Breast epithelium (tissue), 4 donors: ENCODE measurements at regions not wholly inside any gene's neighbourhood (a gene's known extent, or its start where the extent isn't known, plus 50 kb on each side); places are given as distances from the start of the nearest gene placed in this dataset.

Source experiments
- DNase-seq, 2 donors: peaks; one replicate each; pipeline ENCODE4 v3.0.0-alpha.2; 2019; ENCODE audit warnings: low spot score in 2 of 2
- H3K27ac ChIP-seq, 2 donors: fragments of 200-600 bp; sonication (generic) in 1 of 2; one replicate each; pipeline ENCODE4 v1.5.1; 2016 to 2019; ENCODE audit warnings: mild to moderate bottlenecking in 1 of 2
- H3K27me3 ChIP-seq, 2 donors: fragments of 200-600 bp; sonication (generic) in 1 of 2; one replicate each; pipeline versions ENCODE4 v1.5.1 to v1.6.0; 2017 to 2019; ENCODE audit warnings: control low read depth in 1 of 2, mild to moderate bottlenecking in 1 of 2
- H3K36me3 ChIP-seq: fragments of 200-600 bp; one replicate; pipeline ENCODE4 v1.5.1; 2019
- H3K4me1 ChIP-seq, 2 donors: fragments of 200-600 bp; sonication (generic); one replicate each; pipeline ENCODE4 v1.5.1; 2016 to 2019; ENCODE audit warnings: control low read depth in 1 of 2
- H3K4me3 ChIP-seq, 3 donors: fragments of 200-600 bp; sonication (generic); 1 replicate in 2 of 3; 2 replicates in 1 of 3; pipeline ENCODE4 v1.5.1; 2016 to 2019; ENCODE audit warnings: mild to moderate bottlenecking in 3 of 3, moderate library complexity in 2 of 3
- H3K9me3 ChIP-seq, 2 donors: fragments of 200-600 bp; sonication (generic) in 1 of 2; one replicate each; pipeline ENCODE4 v1.5.1; 2016 to 2019; ENCODE audit warnings: control low read depth in 1 of 2
- POLR2A ChIP-seq: fragments of 450-650 bp; IDR thresholded peaks from one replicate; pipeline ENCODE4 v1.6.1; 2016; ENCODE audit warnings: antibody characterized with exemption, mild to moderate bottlenecking, moderate library complexity
- POLR2AphosphoS5 ChIP-seq, 3 donors: sonication (generic); formaldehyde crosslinking; IDR thresholded peaks; one replicate each; pipeline ENCODE4 v1.6.1; 2017; ENCODE audit warnings: antibody characterized with exemption in 3 of 3
- intact Hi-C: fragments of 100-400 bp; cut with DNase I; formaldehyde crosslinking; loops from one replicate; pipeline ENCODE4 v1.15.1; 2023; ENCODE audit warnings: low total_unique reads
- TF ChIP-seq, protein P1 (sequence below), 3 donors: fragments of 450-650 bp; IDR thresholded peaks; one replicate each; pipeline ENCODE4 v1.5.1; 2016 to 2017; ENCODE audit warnings: antibody characterized with exemption in 3 of 3, mild to moderate bottlenecking in 3 of 3, moderate library complexity in 3 of 3

DNA sequence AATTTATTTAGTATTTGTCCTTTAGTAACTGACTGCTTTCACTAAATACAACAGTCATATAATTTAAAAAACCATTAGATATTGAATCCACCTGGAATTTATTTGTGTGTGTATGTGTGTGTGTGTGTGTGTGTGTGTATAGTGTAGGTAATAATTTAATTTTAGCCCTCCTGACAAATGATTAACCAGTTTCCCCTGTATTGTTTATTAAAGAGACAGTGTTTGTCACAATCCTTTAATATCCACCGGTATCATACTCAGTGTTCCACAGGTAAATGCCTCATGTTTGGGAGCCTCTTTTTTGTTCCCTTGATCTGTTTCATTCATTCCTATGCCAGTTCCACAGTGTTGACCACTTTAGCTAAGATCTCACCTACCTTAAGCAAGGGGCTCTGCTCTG, 134.6 kb upstream of the IRX3 start:
- Histone ChIP-seq H3K4me3 (no peak overlapping the region), H3K36me3 (no peaks in the 10 kb centered on the region), H3K9me3 (no peaks in the 10 kb centered on the region), H3K4me1 (no peaks in the 10 kb centered on the region), H3K27ac (no peak overlapping the region), H3K27me3 (no peaks in the 10 kb centered on the region)
- intact Hi-C loops = no loop called here
- no peak for DNase-seq
- TF ChIP-seq POLR2A (no peak), POLR2AphosphoS5 (IDR thresholded peaks at IDR 0.05) (no peak)

DNA sequence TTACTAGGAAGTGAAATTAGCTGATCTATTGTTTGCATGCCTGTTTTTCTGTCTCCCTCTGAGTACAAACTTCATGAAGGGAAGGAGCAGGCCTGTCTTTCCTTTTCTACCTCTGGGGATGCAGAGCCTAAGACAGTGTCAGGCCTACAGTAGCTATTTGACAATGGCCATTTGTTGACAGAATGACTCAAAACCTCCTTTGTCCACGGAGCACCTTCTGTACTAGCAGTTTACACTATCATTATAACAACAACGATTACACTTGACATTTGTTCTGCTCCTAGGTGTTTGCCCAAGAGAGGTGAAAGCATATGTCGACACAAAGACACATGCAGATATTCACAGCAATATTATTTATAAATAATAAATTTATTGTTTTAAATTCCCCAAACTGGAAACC, 132.3 kb upstream of the IRX3 start:
- intact Hi-C loops = no loop called here
- H3K9me3 ChIP-seq = no peaks in the 10 kb centered on the region
- H3K4me3 ChIP-seq = no peak overlapping the region
- H3K36me3 ChIP-seq = no peaks in the 10 kb centered on the region
- H3K27me3 ChIP-seq = no peaks in the 10 kb centered on the region
- TF ChIP-seq, protein P1, sequence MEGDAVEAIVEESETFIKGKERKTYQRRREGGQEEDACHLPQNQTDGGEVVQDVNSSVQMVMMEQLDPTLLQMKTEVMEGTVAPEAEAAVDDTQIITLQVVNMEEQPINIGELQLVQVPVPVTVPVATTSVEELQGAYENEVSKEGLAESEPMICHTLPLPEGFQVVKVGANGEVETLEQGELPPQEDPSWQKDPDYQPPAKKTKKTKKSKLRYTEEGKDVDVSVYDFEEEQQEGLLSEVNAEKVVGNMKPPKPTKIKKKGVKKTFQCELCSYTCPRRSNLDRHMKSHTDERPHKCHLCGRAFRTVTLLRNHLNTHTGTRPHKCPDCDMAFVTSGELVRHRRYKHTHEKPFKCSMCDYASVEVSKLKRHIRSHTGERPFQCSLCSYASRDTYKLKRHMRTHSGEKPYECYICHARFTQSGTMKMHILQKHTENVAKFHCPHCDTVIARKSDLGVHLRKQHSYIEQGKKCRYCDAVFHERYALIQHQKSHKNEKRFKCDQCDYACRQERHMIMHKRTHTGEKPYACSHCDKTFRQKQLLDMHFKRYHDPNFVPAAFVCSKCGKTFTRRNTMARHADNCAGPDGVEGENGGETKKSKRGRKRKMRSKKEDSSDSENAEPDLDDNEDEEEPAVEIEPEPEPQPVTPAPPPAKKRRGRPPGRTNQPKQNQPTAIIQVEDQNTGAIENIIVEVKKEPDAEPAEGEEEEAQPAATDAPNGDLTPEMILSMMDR (IDR thresholded peaks at IDR 0.05) = no peak
- TF ChIP-seq POLR2AphosphoS5 (IDR thresholded peaks at IDR 0.05) = no peak
- no peak for TF ChIP-seq POLR2A
- DNase-seq = no peak
- H3K4me1 ChIP-seq = no peaks in the 10 kb centered on the region
- H3K27ac ChIP-seq = no peak overlapping the region

DNA sequence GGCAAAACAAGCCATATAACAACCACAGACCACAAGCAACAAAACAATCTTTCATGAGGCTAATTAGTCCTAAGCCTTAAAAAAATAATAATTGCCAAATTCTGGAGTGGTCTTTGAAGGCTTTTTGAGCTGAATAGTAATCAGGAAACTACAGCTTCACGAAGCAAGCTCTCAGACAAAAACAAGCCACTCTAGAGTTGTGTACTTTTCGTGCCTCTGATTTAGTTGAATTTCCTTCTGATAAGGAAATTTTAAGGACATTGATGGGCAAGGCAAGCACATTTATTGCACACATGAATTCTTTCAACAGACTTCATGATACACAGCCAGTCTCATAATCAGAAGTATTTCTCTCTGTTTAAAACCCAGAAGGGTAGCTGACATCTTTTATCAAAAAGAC, 130.8 kb upstream of the IRX3 start:
- TF ChIP-seq POLR2A (no peak), POLR2AphosphoS5 (IDR thresholded peaks at IDR 0.05) (no peak)
- TF ChIP-seq, protein P1 (IDR thresholded peaks at IDR 0.05) = no peak
- H3K27me3 ChIP-seq = no peaks in the 10 kb centered on the region
- no peaks in the 10 kb centered on the region for H3K9me3 ChIP-seq
- H3K4me3 ChIP-seq = no peak overlapping the region
- H3K4me1 ChIP-seq = no peaks in the 10 kb centered on the region
- no peak overlapping the region for H3K27ac ChIP-seq
- H3K36me3 ChIP-seq = no peaks in the 10 kb centered on the region
- DNase-seq = no peak
- intact Hi-C loops = no loop called here

DNA sequence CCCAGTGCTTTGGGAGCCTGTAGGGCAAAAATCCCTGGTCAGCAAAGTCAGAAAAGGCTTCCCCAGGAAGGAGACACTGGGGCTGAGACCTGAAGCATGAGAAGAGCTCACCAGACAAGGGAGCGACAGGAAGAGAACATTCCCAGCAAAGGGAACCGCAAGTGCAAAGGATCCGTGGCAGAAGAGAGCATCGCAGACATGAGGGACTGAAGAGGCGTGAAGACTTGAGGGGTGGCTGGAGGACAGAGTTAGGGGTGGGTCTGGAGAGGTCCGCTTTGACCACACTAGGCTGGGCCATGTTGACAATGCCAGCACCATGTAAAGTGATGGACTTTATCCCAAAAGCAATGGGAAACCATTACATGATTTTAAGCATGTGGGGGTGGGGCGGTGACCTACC, 128.1 kb upstream of the IRX3 start:
- no peaks in the 10 kb centered on the region for H3K36me3 ChIP-seq
- no peak for TF ChIP-seq POLR2A
- no peak for TF ChIP-seq POLR2AphosphoS5 (IDR thresholded peaks at IDR 0.05)
- TF ChIP-seq, protein P1 (IDR thresholded peaks at IDR 0.05) = no peak
- H3K27me3 ChIP-seq = no peaks in the 10 kb centered on the region
- no peaks in the 10 kb centered on the region for H3K9me3 ChIP-seq
- intact Hi-C loops = no loop called here
- no peaks in the 10 kb centered on the region for H3K4me1 ChIP-seq
- H3K4me3 ChIP-seq = no peak overlapping the region
- DNase-seq = no peak
- H3K27ac ChIP-seq = no peak overlapping the region

DNA sequence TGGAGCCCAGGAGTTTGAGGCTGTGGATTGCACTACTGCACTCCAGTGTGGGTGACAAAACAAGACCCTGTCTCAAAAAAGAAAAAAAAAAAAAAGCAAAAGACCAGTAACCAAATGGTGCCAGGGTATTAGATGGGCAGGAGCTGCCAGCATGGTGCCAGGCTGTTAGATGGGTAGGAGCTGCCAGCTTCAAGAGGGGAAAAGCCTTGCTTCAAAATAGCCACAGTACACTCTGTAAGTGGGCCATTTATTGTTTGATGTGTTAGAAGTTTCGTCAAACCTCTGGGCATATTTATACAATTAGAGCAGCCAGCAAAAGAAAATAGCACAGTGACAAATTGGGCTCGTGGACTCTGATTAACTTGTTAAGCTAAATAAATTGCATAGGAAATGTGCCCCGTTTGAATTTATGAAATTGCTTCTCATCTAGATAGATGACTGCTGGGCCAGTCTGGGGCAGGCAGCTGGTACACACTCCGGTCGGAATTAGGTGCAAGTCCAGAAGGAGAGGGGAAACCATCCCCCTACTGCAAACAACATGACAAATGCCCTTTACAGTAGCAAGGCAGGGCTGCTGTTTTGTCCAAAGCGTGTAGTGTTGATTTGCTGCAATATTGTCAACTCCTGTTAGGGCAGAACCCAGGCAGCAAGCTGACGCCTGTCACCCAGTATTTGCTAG, 126.3 kb upstream of the IRX3 start:
- DNase-seq = no peak
- H3K36me3 ChIP-seq = no peaks in the 10 kb centered on the region
- TF ChIP-seq POLR2A (no peak), POLR2AphosphoS5 (IDR thresholded peaks at IDR 0.05) (no peak)
- TF ChIP-seq, protein P1 (IDR thresholded peaks at IDR 0.05) = no peak
- no peak overlapping the region for H3K27ac ChIP-seq
- H3K27me3 ChIP-seq = no peaks in the 10 kb centered on the region
- intact Hi-C loops = no loop called here
- H3K4me3 ChIP-seq = no peak overlapping the region
- no peaks in the 10 kb centered on the region for H3K4me1 ChIP-seq
- H3K9me3 ChIP-seq = no peaks in the 10 kb centered on the region
